Neural crest cell (in vitro differentiated cells): ENCODE measurements at regions not wholly inside any gene's neighbourhood (a gene's known extent, or its start where the extent isn't known, plus 50 kb on each side); places are given as distances from the start of the nearest gene placed in this dataset.

Source experiments
- DNase-seq: peaks from one replicate; pipeline ENCODE4 v3.0.0; 2021; ENCODE audit warnings: low read depth, mixed read lengths, low spot score
- H3K27ac Mint-ChIP-seq: one replicate; pipeline ENCODE4 v1.8.0; 2021; ENCODE audit warnings: mild to moderate bottlenecking, mixed read lengths; ENCODE audit not compliant: unreplicated experiment
- H3K27me3 Mint-ChIP-seq: 2 replicates; pipeline ENCODE4 v1.8.0; 2021; ENCODE audit warnings: low read depth, mild to moderate bottlenecking, mixed read lengths
- H3K36me3 Mint-ChIP-seq: 2 replicates; pipeline ENCODE4 v1.8.0; 2021; ENCODE audit warnings: low read depth, mild to moderate bottlenecking, mixed read lengths
- H3K4me1 Mint-ChIP-seq: 2 replicates; pipeline ENCODE4 v1.8.0; 2021; ENCODE audit warnings: mixed read lengths
- H3K4me3 Mint-ChIP-seq: one replicate; pipeline ENCODE4 v1.8.0; 2021; ENCODE audit warnings: mild to moderate bottlenecking, mixed read lengths
- H3K9me3 Mint-ChIP-seq: 2 replicates; pipeline ENCODE4 v1.8.0; 2021; ENCODE audit warnings: mixed read lengths
- CTCF ChIP-seq: fragments of 200-600 bp; sonication (generic); conservative IDR thresholded peaks from 2 replicates; pipeline ENCODE4 v1.5.0; 2021; ENCODE audit warnings: antibody characterized with exemption, mild to moderate bottlenecking

DNA sequence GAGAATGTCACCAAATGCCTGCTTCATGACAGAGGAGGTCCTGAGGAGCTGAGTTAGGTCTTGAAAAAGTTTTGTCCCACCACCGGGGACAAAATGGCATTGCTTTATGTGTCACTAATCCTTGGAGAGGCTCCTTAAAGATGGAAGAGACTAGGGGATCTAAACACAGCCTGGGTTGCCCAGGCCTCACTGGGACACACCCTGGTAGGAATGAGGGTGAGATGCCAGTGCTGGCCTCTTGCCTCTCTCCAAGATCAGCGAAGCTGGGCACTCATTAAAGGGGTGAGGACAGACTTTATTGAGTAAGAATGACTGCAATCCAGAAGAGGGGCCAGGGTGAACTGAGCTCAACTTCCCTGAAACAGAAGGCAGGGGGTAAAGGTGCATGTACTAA, 58.5 kb upstream of the KLF13 start:
- DNase-seq = no peak
- TF ChIP-seq CTCF = no peak
- Mint-ChIP-seq H3K27ac (no peak overlapping the region), H3K4me1 (peaks cover 28% of the 10 kb centered on the region), H3K9me3 (no peaks in the 10 kb centered on the region), H3K27me3 (no peaks in the 10 kb centered on the region), H3K36me3 (no peaks in the 10 kb centered on the region), H3K4me3 (no peak overlapping the region)

GRCh38 chr15:31268911-31269784, 57.5 kb upstream of the KLF13 start:
- Mint-ChIP-seq H3K27me3 (no peaks in the 10 kb centered on the region), H3K36me3 (no peaks in the 10 kb centered on the region), H3K27ac (no peak overlapping the region), H3K4me3 (no peak overlapping the region), H3K9me3 (no peaks in the 10 kb centered on the region), H3K4me1 (peaks cover 38% of the 10 kb centered on the region)
- DNase-seq = no peak
- TF ChIP-seq CTCF = no peak

GRCh38 chr15:31269816-31270575, 56.6 kb upstream of the KLF13 start:
- H3K27me3 Mint-ChIP-seq = no peaks in the 10 kb centered on the region
- no peak overlapping the region for H3K27ac Mint-ChIP-seq
- no peak for DNase-seq
- peaks cover 45% of the 10 kb centered on the region for H3K4me1 Mint-ChIP-seq
- no peak for TF ChIP-seq CTCF
- H3K36me3 Mint-ChIP-seq = no peaks in the 10 kb centered on the region
- no peak overlapping the region for H3K4me3 Mint-ChIP-seq
- H3K9me3 Mint-ChIP-seq = no peaks in the 10 kb centered on the region

GRCh38 chr15:31270767-31271166, 55.9 kb upstream of the KLF13 start:
- Mint-ChIP-seq H3K27ac (no peak overlapping the region), H3K4me1 (peaks cover 42% of the 10 kb centered on the region), H3K36me3 (no peaks in the 10 kb centered on the region), H3K9me3 (no peaks in the 10 kb centered on the region), H3K4me3 (no peak overlapping the region), H3K27me3 (no peaks in the 10 kb centered on the region)
- TF ChIP-seq CTCF = no peak
- no peak for DNase-seq

DNA sequence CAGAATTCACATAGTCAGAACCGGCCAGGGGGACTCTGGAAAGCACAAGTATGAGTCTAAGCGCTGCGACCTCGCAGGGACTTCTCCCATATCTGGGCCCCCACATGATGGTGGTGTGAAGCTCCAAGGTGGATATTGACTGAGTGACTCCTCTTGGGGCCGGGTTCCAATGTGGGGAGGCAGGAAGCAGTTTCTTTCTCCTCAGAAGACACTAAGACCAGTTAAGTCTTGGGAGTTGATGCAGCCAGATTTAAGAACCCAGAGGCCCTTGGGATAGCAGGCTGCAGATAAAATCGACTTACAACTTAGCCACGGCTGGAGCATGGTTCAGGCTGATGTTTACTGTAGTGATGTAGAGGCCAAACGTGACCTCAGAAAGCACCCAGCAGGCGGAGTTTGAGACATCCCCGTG, 55.4 kb upstream of the KLF13 start:
- no peak for TF ChIP-seq CTCF
- Mint-ChIP-seq H3K36me3 (no peaks in the 10 kb centered on the region), H3K27me3 (no peaks in the 10 kb centered on the region), H3K9me3 (no peaks in the 10 kb centered on the region), H3K27ac (no peak overlapping the region), H3K4me1 (peaks cover 42% of the 10 kb centered on the region), H3K4me3 (no peak overlapping the region)
- no peak for DNase-seq
